ENCODE measurements at regions not wholly inside any gene's neighbourhood (a gene's known extent, or its start where the extent isn't known, plus 50 kb on each side); places are given as distances from the start of the nearest gene placed in this dataset.
"Not testable (repeated sequence)": the region's sequence is repeated elsewhere in the genome, so short reads cannot be mapped to it uniquely, and the experiment has no call there.

DNA sequence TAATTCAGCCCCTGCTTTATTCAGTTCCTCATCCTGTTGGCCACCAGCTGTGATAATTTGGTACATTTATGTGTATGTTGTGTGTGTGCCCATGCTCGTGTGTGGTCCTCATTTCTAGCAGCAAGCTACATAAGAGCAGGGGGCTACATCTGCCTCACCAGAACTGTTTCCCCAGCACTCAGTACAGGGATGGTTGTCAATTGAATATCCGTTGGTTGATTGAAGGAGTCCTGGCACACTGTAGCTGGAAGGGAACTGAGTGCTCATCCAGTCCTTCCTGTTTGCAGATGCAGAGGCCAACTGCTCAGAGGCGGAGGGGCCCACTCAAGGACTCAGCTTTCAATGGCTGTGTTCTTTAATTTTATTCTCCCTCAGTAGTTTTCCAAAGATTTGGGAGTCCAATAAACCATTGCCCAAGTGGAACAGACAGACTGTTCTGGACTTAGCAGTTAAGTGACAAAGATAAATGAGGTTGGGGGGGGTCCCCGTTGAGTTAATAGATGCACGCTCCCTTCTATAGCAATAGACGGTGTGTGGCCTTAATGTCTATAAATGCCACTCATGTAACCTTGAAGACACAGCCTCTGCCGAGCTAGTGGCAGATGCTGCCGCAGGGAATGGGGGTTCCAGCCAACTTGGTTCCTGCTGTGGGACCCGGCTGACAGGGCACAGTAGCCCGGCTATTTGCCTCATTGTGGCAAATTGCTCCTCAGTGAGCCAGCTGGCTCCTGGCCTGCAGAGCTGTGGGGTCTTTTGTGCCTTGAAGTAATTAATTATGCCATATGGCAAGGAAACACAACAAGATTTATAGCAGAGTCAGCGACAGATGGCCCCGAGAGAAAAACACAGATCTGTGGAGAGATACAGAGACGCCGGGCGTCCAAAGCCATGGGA is 71.4 kb upstream of the GRK3 start:
- DNase-seq, result peak; percentile 62

- DNase-seq, result no peak
These were observed 70.7 kb upstream of the GRK3 start for GRCh38 chr22:25493794-25494193.

GRCh38 chr22:25494774-25495173 is 69.7 kb upstream of the GRK3 start:
- no peak for DNase-seq

DNA sequence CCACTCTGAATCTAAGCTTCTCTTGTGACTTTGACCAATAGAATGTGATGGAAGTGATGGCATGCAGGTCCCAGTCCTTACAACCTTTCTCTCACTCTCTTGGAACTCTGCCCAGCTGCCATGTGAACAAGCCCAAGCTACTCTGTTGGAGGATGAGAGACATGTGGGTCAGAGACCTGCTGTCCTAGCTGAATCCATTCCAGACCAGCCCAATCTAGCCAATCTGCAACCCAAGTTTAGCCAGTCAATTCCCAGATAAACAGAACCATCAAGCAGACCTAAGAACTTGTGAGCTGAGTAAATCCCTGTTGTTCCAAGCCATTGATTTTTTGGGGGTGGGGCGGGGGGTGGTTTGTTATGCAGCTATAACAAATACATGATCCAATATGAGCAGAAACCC is 69.2 kb upstream of the GRK3 start:
- no peak for DNase-seq

DNA sequence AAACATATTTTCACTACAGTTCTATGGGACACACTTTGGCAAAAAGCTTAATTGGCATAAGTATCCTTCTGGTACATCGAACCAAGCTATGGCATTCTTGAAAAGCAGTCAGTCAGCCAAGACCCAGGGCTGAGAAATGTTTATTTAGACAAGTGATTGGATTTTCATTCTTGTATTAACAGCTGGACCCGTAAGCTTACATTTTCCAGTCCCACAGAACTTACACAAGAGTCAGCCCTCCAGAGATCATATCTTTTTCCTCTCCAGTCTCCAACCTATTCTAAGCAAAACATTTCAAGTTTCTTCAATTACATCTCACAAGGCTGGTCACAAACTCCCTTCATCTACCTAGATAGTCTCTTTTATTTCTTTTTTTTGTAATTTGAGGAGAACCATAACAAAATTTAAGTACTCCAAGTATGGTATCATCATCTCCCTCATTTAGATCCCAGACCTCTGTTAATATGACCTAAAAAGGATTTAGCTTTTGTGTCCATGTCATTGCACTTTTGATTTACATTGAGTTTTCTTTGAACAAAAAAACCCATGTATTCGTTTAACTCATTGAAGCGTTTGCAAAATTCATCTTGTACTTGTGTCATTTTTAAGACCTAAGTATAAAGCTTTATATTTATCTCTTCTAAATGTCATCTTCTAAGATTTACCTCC is 67.9 kb upstream of the GRK3 start:
- no peak for DNase-seq

- DNase-seq, result no peak
These were observed 67.3 kb upstream of the GRK3 start for GRCh38 chr22:25497181-25497641.

- no peak for DNase-seq
These were observed 66.8 kb upstream of the GRK3 start for GRCh38 chr22:25497716-25498115.

GRCh38 chr22:25500671-25501070 is 63.8 kb upstream of the GRK3 start:
- not testable (repeated sequence) for DNase-seq

DNA sequence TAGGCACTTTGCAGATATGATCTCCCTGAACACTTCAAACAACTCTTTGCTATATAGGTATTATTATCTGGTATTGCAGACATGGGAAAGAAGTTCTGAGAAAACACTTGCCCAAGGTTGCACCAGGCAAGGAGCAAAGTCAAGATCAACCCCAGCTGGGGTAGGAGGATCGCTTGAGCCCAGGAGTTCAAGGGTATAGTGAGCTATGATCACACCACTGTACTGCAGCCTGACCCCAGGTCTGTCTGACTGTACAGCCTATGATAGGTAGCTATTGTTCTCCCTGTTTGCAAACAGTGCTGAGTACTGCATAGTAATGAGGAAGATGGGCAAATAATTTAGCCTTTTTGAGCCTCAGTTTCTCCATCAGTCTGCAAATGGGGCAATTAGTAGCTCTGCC is 60.5 kb upstream of the GRK3 start:
- DNase-seq, result not testable (repeated sequence)

GRCh38 chr22:25508161-25508560 is 56.3 kb upstream of the GRK3 start:
- no peak for DNase-seq

DNA sequence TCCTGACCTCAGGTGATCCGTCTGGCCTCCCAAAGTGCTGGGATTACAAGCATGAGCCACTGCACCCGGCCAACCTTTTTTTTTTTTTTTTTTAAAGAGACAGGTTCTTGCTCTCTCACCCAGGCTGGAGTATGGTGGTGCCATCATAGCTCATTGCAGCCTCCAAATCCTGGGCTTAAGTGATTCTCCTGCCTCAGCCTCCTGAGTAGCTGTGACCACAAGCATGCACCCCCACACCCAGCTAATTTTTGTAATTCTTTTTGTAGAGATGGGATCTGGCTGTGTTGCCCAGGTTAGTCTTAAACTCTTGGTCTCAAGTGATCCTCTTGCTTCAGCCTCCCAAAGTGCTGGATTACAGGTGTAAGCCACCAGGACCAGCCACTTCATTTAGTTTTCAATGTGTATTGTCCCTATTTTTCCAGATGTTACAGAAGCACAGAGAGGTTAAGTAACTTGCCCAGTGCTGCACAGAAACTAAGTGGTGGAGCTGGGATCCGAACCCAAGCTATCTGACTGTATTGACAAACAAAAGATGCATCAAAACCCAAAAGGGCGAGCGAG is 55.6 kb upstream of the GRK3 start:
- no peak for DNase-seq

- DNase-seq, result no peak
These were observed 55.1 kb upstream of the GRK3 start for GRCh38 chr22:25509374-25509791.

GRCh38 chr22:25510876-25511275 is 53.6 kb upstream of the GRK3 start:
- no peak for DNase-seq

DNA sequence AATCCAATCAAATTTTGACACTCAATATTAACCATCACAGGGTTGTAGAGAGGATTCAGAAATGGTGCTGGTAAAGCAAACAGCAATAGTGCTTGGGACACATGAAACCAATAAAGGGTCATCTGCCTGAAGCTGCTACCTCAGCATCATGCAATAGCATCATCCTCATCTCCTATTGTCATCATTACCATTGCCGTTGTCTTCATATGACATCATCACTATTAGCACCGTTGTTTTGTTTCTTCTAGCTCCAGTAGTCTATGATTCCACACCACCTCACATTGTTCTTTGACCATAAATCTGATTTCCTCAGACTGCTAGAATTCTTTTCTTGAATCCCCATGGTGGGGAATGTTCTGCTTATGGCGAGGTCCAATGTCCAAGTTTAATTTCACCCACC is 52.8 kb upstream of the GRK3 start:
- DNase-seq, result no peak

- no peak for DNase-seq
These were observed 49.9 kb upstream of the GRK3 start for GRCh38 chr22:25514436-25515180.
